NCI-H446 treated with DMSO at 0.1 percent for 48 hours (cell line): ENCODE measurements at regions not wholly inside any gene's neighbourhood (a gene's known extent, or its start where the extent isn't known, plus 50 kb on each side); places are given as distances from the start of the nearest gene placed in this dataset.
"Not testable (repeated sequence)": the region's sequence is repeated elsewhere in the genome, so short reads cannot be mapped to it uniquely, and the experiment has no call there.

ENCODE experiments used
- DNase-seq: peaks from one replicate; lab custom pipeline; 2025; lab: John Stamatoyannopoulos, UW

DNA sequence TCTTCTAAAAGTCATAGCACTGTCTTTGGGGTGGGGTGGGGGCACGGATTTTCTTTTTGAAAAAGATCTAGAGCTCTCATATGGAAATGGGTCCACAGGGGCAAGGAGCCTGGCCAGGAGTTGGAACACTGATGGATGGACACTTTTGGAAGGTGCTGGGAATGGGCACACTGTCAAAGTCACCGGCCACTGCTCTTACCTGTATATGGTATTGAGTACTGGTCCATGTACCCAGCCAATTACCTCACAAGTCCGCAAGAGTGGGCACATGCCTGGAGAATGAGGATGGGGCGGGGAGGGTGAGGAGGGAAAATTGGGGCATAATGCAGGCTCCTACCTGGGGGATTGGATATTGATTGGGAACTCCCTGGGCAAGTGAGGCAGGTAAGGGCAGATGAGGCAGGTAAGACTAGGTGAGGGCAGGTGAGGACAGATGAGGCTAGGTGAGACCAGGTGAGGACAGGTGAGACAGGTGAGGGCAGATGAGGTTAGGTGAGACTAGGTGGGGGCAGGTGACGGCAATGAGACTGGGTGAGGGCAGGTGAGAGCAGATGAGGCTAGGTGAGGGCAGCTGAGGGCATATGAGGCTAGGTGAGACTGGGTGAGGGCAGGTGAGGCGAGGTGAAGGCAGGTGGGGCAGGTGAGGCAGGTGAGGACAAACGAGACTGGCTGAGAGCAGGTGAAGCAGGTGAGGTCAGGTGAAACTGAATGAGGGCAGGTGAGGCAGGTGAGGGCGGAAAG, 167.9 kb downstream of the NRN1 start:
- DNase-seq, result no peak

DNA sequence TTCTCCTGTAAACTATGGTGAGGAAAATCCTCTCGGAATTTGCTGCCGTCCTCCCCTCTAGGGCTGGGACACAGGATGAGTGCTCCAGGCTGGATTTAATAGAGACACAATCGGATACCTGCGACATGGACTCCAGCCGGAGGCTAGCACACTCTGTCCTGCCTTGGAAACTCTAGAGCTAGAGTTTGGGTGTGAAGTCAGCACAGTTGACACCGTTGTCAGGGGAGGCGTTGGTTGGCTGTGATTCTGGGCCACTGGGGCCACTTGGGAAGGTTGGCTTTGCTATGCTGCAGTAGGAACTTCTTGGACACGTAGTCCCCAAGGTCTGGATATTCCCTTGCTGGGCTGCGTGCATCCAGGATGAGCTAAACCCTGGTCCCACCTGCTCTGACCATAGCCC, 169.4 kb downstream of the NRN1 start:
- no peak for DNase-seq

DNA sequence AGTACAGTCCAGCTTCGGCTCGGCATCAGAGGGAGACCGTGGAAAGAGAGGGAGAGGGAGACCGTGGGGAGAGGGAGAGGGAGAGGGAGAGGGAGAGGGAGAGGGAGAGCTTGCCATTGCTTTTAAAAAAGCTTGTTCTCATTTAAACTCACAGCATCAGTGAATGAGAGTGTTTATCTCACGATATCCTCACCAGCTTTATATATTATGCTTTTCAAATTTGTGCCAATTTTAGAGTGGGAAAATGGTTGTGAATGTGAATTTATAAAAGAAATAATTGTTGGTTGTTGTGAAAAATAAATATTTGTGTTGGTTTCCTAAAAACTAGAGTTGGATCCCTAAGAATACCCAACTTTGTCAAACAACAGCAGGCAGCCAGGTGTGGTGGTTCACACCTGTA, 170.1 kb downstream of the NRN1 start:
- not testable (repeated sequence) for DNase-seq

DNA sequence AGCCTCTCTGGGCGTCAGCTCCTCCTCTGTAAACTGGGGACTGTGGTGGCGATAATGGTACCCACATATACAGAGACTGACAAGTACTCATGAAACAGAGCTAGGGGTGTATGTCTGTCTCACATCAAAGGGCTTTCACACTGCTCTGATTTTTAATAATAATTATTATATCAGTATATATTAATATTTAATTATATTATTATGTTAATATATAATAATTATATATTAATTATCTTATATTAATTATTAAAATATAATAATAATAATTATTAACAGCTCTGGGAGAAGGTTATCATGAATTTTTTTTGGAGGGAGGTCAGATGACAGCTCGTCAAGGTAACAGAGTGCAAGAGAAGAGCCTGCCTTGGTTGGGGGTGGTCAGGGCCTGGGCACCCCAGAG, 173.6 kb downstream of the NRN1 start:
- DNase-seq, result no peak

DNA sequence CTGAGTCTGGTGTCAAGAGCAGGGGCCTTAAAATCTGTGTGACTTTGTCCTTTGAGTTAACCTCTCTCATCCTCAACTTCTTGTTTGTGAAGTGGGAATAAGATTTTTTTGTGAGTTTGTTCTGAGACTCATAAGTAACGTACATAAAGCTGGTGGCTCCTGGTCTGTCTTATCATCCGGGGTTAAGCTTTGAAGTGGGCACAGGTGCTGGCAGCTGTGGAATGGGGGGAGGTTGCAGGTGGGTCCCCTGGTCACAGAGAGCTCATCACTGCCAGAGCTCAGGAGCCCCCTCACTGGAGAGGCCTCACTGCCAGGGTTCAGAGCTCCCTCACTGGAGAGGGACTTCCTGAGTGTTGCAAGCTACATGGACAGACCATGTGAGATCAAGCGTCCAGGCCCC, 174.1 kb downstream of the NRN1 start:
- DNase-seq, result no peak

DNA sequence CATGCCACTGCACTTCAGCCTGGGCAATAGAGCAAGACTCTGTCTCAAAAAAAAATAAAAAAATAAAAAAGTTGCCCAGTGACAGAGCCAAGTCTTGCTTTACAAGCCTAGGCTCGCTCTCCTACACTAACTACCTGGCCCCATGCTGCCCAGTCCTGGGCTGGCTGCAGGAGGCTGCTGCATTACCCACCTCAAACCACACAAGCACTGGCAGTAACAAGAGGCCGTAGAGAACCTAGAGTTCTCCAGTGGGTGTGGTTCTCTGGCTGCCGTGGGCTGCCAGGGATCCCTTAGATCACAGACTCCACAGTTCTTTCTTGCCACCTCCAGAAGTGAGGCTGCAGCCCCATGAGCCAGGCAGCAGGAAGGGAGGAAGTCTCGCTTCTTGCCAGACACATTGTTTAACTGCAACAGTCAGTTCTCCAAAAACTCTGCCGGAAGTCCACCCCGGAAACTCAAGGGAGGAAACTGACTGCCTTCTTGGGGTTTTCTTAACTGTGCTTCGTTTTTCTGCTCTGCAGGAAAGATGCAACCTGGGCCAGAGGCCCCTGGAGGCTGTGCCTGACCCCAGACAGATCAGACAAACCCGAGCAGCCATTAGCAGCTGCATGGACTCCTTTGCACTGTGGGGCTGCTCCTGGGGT, 175.4 kb downstream of the NRN1 start:
- DNase-seq, result not testable (repeated sequence)

DNA sequence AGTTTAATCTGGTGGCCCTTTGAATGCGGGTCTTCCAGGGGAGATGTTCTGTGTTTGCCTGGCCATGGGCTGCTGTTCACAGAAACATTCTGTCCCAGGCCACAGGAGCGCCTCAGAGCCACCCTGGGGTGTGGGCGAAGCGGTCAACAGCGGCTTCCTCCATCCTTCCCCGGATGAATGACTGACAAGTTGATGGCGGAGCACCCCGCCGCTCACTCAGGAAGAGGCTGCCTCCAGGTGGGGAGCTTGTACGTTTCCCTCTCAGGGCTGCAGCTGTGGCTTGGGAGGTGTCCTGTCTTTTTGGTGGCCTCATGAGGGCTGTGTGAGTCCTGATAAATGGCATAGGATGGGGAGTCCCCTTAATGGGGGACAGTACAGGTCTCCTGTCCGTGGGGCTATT, 178.4 kb downstream of the NRN1 start:
- DNase-seq, result no peak

DNA sequence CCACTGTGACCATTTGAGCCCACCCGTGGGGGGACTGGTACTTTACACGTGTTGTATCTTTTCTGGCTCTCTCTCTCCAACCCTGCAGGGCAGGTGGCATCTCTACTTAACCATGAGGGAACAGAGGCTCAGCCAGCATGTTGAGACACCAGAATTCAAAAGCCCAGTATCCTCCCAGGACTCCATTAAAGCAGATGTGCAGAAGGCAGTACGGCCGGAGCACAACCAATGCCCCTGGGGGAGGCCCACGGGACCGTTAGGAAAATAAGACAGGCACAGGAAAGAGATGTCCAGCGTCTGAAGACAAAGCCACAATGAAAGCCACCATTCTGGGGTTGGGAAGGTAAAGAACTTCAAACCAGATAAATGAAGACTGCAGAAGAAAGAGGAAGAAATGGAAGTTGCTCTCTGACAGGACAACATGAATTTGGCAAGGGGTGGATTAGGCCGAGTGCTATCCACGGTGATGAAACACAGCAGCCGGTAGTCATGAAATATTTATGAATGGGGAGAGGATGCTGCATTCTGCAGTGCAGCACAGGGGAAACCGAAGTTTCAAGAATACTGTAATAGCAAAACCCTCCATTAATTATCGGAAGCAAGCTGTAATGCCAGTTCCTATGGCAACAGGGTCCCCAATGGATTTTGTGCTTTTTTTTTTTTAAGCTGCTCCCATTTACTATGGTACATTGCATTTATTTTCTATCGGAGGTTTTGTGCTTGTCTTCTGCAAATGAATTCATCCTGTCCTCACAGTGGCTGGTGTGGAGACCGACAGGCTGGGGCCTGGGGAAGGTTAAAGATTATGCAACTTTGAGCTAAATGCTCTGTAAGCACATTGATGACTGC, 179.4 kb downstream of the NRN1 start:
- DNase-seq, result no peak

DNA sequence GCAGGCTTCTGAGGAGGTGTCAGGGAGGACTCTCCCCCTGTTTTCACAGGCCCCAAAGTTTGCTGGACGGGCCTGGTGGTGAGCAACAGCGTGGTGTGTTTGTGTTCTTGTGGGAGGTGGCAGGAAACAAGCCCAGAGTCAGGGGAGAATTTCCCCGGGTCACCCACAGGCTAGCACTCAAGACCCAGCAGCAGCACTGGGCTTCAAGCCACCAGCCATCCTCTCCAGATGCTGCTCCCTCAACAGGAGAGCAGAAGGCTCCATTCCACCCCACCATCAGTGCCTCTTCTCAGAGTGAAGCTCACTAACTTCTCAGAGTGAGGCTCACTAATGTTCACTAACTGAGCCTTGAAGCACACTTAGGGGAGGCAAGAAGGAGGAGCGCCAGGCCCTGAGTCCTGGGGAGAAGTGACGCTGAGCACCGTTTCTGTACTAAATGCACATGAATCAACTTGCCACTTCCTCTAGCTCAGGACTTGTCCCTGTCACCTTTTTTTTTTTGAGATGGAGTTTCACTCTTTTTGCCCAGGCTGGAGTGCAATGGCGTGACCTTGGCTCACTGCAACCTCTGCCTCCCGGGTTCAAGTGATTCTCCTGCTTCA, 182.2 kb downstream of the NRN1 start:
- not testable (repeated sequence) for DNase-seq
